ENCODE measurements at regions not wholly inside any gene's neighbourhood (a gene's known extent, or its start where the extent isn't known, plus 50 kb on each side); places are given as distances from the start of the nearest gene placed in this dataset.
"Not testable (repeated sequence)": the region's sequence is repeated elsewhere in the genome, so short reads cannot be mapped to it uniquely, and the experiment has no call there.

DNA sequence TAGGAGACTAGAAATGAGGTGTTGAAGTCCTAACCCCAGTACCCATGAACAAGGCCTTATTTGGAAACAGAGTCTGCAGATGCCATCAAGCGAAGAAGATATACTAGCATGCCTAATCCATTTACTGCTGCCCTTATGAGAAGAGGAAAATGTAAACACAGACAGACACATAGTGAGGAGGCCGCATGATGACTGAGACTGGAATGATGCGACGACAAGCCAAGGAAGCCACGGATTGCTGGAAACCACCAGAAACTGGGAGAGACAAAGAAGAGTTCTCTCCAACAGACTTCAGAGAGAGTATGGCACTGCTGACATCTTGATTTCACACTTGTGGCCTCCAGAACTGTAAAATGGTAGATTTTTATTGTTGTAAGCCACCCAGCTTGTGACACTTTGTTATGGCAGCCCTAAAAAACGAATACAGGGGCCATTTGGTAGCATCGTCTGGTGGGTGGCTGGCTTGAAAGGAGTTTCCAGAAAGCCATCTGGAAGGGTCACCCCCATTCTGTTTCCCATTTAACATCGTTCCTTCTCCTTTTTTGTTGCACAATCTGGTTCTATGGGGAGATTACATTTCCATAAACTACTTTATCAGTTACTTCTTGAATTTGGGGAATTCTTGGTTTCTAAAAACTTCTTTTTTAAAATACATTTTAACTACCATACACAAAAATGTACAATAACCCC is 193.1 kb downstream of the HSD17B3 start:
- H3K27me3 ChIP-seq, result no peaks in the 10 kb centered on the region
- peaks cover 0 to 11% (median 0%) of the 10 kb centered on the region in 3 donors for H3K9me3 ChIP-seq
- 82 to 83% methylated on average over 8 of the region's 8 CpGs for WGBS, 2 donors
- peaks cover 16% of the 10 kb centered on the region for H3K4me1 ChIP-seq
- H3K27ac ChIP-seq, result no peak overlapping the region
- H3K4me3 ChIP-seq, result no peak overlapping the region
- DNase-seq, result no peak
- TF ChIP-seq, protein P1, sequence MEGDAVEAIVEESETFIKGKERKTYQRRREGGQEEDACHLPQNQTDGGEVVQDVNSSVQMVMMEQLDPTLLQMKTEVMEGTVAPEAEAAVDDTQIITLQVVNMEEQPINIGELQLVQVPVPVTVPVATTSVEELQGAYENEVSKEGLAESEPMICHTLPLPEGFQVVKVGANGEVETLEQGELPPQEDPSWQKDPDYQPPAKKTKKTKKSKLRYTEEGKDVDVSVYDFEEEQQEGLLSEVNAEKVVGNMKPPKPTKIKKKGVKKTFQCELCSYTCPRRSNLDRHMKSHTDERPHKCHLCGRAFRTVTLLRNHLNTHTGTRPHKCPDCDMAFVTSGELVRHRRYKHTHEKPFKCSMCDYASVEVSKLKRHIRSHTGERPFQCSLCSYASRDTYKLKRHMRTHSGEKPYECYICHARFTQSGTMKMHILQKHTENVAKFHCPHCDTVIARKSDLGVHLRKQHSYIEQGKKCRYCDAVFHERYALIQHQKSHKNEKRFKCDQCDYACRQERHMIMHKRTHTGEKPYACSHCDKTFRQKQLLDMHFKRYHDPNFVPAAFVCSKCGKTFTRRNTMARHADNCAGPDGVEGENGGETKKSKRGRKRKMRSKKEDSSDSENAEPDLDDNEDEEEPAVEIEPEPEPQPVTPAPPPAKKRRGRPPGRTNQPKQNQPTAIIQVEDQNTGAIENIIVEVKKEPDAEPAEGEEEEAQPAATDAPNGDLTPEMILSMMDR (IDR thresholded peaks at IDR 0.05), result no peak
- no peak for TF ChIP-seq POLR2A (IDR thresholded peaks at IDR 0.05)
- no peak for ATAC-seq
- intact Hi-C loops (cut with DNase I), result no loop called here
- H3K36me3 ChIP-seq (replicated peaks in 1 of 2; ENCODE audit: insufficient read depth in 1 of 2, low read depth in 2 of 2), result no peaks in the 10 kb centered on the region

DNA sequence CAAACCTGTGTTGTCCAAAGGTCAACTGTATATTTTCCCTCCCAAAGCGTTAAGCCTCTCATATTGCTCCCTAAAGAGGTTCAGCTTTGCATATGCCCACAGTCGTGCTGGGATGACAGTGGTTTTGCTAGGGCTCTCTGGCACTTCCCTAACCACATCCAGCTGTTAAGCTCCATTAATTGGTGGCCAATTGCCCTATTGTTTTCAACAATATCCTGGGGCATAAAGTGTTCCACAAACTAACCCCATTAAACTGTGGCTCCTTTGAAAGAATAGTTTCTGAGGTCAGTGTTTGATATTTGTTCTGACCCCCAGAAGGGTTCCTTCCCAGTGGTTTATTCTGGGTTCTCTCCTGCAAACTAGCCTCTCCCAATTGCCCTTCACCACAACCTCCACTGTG is 194.5 kb downstream of the HSD17B3 start:
- Histone ChIP-seq H3K27ac (no peak overlapping the region), H3K36me3 (replicated peaks in 1 of 2; ENCODE audit: insufficient read depth in 1 of 2, low read depth in 2 of 2) (no peaks in the 10 kb centered on the region), H3K4me3 (no peak overlapping the region), H3K27me3 (no peaks in the 10 kb centered on the region), H3K4me1 (peaks cover 5% of the 10 kb centered on the region), H3K9me3 (peaks cover 0 to 11% (median 0%) of the 10 kb centered on the region in 3 donors)
- 74% methylated on average over 2 of the region's 2 CpGs for WGBS, 2 donors
- DNase-seq (no peak), ATAC-seq (no peak)
- intact Hi-C loops (cut with DNase I), result no loop called here
- no peak for TF ChIP-seq POLR2A (IDR thresholded peaks at IDR 0.05)

- no peaks in the 10 kb centered on the region for H3K9me3 ChIP-seq
- H3K36me3 ChIP-seq (replicated peaks in 1 of 2; ENCODE audit: insufficient read depth in 1 of 2, low read depth in 2 of 2), result no peaks in the 10 kb centered on the region
- no peak for TF ChIP-seq POLR2A (IDR thresholded peaks at IDR 0.05)
- TF ChIP-seq, protein P1 (IDR thresholded peaks at IDR 0.05), result no peak
- intact Hi-C loops (cut with DNase I), result no loop called here
- no peak overlapping the region for H3K27ac ChIP-seq
- no peak for DNase-seq
- no peaks in the 10 kb centered on the region for H3K4me1 ChIP-seq
- 58 to 59% methylated on average over 11 to 12 of the region's 12 CpGs for WGBS, 2 donors
- no peak overlapping the region for H3K4me3 ChIP-seq
- no peaks in the 10 kb centered on the region for H3K27me3 ChIP-seq
- no peak for ATAC-seq
Observed at GRCh38 chr9:96100385-96101300, 201.3 kb downstream of the HSD17B3 start.

DNA sequence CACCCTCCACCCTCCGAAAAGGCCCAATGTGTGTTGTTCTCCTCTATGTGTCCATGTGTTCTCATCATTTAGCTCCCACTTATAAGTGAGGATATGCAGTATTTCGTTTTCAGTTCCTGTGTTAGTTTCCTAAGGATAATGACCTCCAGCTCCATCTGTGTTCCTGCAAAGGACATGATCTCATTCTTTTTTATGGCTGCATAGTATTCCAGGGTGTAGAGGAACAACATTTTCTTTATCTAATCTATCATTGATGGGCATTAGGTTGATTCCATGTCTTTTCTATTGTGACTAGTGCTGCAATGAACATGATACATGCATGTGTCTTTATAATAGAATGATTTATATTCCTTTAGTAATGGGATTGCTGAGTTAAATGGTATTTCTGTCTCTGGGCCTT is 211.3 kb downstream of the HSD17B3 start:
- ATAC-seq; H3K27me3 ChIP-seq; intact Hi-C loops (cut with DNase I); H3K4me3 ChIP-seq; H3K36me3 ChIP-seq (replicated peaks in 1 of 2; ENCODE audit: insufficient read depth in 1 of 2, low read depth in 2 of 2); H3K27ac ChIP-seq; DNase-seq; H3K9me3 ChIP-seq: not testable (repeated sequence)
- 68% methylated on average over 2 of the region's 2 CpGs for WGBS, 2 donors
- peaks cover 20% of the 10 kb centered on the region for H3K4me1 ChIP-seq

DNA sequence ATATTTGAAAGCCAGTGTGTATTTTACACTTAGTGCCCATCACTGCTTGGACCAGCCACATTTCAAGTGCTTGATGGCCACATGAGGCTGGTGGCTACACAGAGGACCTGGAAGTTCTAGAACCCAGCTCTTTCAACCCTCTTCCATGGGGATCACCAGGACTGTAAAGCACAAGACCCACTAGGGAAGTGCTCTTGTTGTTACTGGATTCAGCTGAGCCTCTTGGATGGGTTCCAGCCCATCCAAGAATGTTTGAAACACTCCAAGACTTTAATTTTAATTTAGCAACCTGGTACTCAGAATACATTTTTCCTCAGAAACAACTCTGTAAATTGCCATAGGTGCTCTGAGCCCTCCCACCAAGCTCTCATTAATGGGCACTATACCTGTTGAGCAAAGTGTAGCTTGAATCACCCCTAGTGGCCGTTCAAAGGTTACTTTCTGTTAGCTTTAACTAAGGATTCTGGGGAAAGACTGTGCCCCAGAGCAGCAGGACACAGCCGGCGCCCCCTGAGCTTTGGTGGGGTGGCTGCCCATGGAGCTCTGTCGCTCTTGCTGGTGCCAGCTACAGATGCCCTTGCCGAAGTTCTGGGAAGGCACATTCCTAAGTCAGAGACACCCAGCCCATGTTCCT is 212.4 kb downstream of the HSD17B3 start:
- H3K27me3 ChIP-seq, result no peaks in the 10 kb centered on the region
- TF ChIP-seq POLR2A (IDR thresholded peaks at IDR 0.05), result no peak
- TF ChIP-seq, protein P1 (IDR thresholded peaks at IDR 0.05), result no peak
- peaks cover 20% of the 10 kb centered on the region for H3K4me1 ChIP-seq
- H3K36me3 ChIP-seq (replicated peaks in 1 of 2; ENCODE audit: insufficient read depth in 1 of 2, low read depth in 2 of 2), result no peaks in the 10 kb centered on the region
- no peak overlapping the region for H3K27ac ChIP-seq
- no peak overlapping the region for H3K4me3 ChIP-seq
- WGBS, 2 donors, result 74 to 79% methylated on average over 4 to 5 of the region's 5 CpGs
- ATAC-seq (no peak), DNase-seq (no peak)
- no peaks in the 10 kb centered on the region for H3K9me3 ChIP-seq
- intact Hi-C loops (cut with DNase I), result no loop called here

All from body of pancreas (tissue), 4 donors.